PC-9 (cell line): ENCODE measurements at regions not wholly inside any gene's neighbourhood (a gene's known extent, or its start where the extent isn't known, plus 50 kb on each side); places are given as distances from the start of the nearest gene placed in this dataset.

Experiments used
- BruUV-seq: library from RNA; stranded (reverse); fragments of 400-500 nt; replicated peaks from 2 replicates; lab custom pipeline; 2021; lab: Mats Ljungman, UMichigan
- CTCF ChIA-PET: fragments of 300-600 bp; sonication (Branson Sonifier 250); formaldehyde crosslinking; loops from one replicate; lab custom pipeline; 2022; ENCODE audit warnings: antibody characterized with exemption; lab: Charles Lee
- POLR2A ChIA-PET: fragments of 300-600 bp; sonication (Branson Sonifier 250); formaldehyde crosslinking; loops from one replicate; lab custom pipeline; 2022; ENCODE audit warnings: antibody characterized with exemption; ENCODE audit not compliant: unreplicated experiment; lab: Charles Lee
- DNase-seq, 2 experiments: peaks; one replicate each; pipeline versions ENCODE4 v3.0.0 to v3.0.0-alpha.2; 2015 to 2022; ENCODE audit warnings: mixed read lengths in 1 of 2
- H2AFZ ChIP-seq: fragments of 200-600 bp; sonication (generic); 2 replicates; pipeline ENCODE4 v1.8.1; 2017; ENCODE audit warnings: antibody characterized with exemption
- H3F3A ChIP-seq: fragments of 200-600 bp; sonication (generic); 2 replicates; pipeline ENCODE4 v1.8.1; 2017; ENCODE audit warnings: antibody characterized with exemption, mild to moderate bottlenecking, low read depth; ENCODE audit not compliant: insufficient read depth
- H3K27ac ChIP-seq: fragments of 200-600 bp; sonication (generic); 2 replicates; pipeline ENCODE4 v1.6.1; 2016; ENCODE audit warnings: mixed run types
- H3K27me3 ChIP-seq: fragments of 200-600 bp; sonication (generic); 2 replicates; pipeline ENCODE4 v1.6.1; 2016; ENCODE audit warnings: low read depth, mixed run types; ENCODE audit not compliant: insufficient read depth
- H3K36me3 ChIP-seq: fragments of 200-600 bp; sonication (generic); 2 replicates; pipeline ENCODE4 v1.6.1; 2016; ENCODE audit warnings: low read depth, mixed run types
- H3K4me1 ChIP-seq: fragments of 200-600 bp; sonication (generic); replicated peaks from 2 replicates; pipeline ENCODE4 v1.6.1; 2016; ENCODE audit warnings: mixed run types; ENCODE audit not compliant: insufficient read depth
- H3K4me2 ChIP-seq: fragments of 200-600 bp; sonication (generic); 2 replicates; pipeline ENCODE4 v1.6.1; 2017; ENCODE audit warnings: mixed run types
- H3K4me3 ChIP-seq: fragments of 200-600 bp; sonication (generic); 2 replicates; pipeline ENCODE4 v1.6.1; 2016; ENCODE audit warnings: mixed run types
- H3K79me2 ChIP-seq: fragments of 200-600 bp; sonication (generic); 2 replicates; pipeline ENCODE4 v1.6.1; 2017; ENCODE audit warnings: low read depth, mixed run types
- H3K9me2 ChIP-seq: fragments of 200-600 bp; sonication (generic); 2 replicates; pipeline ENCODE4 v1.8.1; 2017; ENCODE audit warnings: mild to moderate bottlenecking; ENCODE audit not compliant: insufficient read depth
- H3K9me3 ChIP-seq: fragments of 200-600 bp; sonication (generic); 2 replicates; pipeline ENCODE4 v1.8.1; 2016; ENCODE audit warnings: low read depth; ENCODE audit not compliant: insufficient read depth
- H4K20me1 ChIP-seq: fragments of 200-600 bp; sonication (generic); 2 replicates; pipeline ENCODE4 v1.8.1; 2017; ENCODE audit not compliant: insufficient read depth
- EZH2 ChIP-seq: fragments of 200-600 bp; sonication (generic); IDR thresholded peaks from 2 replicates; pipeline ENCODE4 v1.8.0; 2017; ENCODE audit warnings: antibody characterized with exemption, low read depth
- intact Hi-C: fragments of 100-400 bp; cut with micrococcal nuclease; formaldehyde crosslinking; loops from one replicate; pipeline ENCODE4 v1.10.0; 2022; ENCODE audit not compliant: unreplicated experiment
- TF ChIP-seq, protein P1 (sequence below): fragments of 200-600 bp; sonication (generic); conservative IDR thresholded peaks from 2 replicates; pipeline ENCODE4 v1.6.1; 2017; ENCODE audit warnings: mixed run types, antibody characterized with exemption, mild to moderate bottlenecking, moderate library complexity

DNA sequence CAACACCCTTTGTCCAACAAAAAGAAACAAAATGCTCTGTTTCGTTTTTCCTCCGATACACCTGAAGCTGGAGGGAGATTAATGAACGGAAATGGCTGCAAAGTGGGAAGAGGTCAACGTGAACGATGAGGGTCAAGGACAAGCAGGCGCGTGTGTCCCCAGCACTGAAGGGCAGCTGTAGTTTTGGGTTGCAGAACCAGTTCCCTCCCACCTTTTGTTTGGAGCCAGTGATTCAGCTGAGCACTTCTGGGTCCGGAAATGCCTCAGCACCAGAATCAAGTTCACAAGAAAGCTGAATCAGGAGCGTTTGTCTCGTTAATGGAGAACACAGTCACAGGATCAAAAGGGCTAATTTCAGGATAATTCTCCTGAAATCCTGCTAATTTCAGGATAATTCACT lies 51.1 kb upstream of the PWP1 start:
- Histone ChIP-seq H3K9me3 (peaks cover 5% of the 10 kb centered on the region; the same call in 1 of the 2 replicates), H3K4me3 (no peak overlapping the region), H3F3A (no peaks in the 10 kb centered on the region), H2AFZ (no peak overlapping the region), H3K27ac (no peak overlapping the region), H3K36me3 (0 out of 2 replicates have a peak, but pooled peaks cover 9% of the 10 kb centered on the region), H3K4me1 (peaks cover 10% of the 10 kb centered on the region; the same call in 1 of the 2 replicates), H4K20me1 (no peaks in the 10 kb centered on the region), H3K9me2 (no peaks in the 10 kb centered on the region), H3K4me2 (no peak overlapping the region), H3K27me3 (no peaks in the 10 kb centered on the region), H3K79me2 (no peaks in the 10 kb centered on the region)
- TF ChIP-seq EZH2 = no peak
- TF ChIP-seq, protein P1, sequence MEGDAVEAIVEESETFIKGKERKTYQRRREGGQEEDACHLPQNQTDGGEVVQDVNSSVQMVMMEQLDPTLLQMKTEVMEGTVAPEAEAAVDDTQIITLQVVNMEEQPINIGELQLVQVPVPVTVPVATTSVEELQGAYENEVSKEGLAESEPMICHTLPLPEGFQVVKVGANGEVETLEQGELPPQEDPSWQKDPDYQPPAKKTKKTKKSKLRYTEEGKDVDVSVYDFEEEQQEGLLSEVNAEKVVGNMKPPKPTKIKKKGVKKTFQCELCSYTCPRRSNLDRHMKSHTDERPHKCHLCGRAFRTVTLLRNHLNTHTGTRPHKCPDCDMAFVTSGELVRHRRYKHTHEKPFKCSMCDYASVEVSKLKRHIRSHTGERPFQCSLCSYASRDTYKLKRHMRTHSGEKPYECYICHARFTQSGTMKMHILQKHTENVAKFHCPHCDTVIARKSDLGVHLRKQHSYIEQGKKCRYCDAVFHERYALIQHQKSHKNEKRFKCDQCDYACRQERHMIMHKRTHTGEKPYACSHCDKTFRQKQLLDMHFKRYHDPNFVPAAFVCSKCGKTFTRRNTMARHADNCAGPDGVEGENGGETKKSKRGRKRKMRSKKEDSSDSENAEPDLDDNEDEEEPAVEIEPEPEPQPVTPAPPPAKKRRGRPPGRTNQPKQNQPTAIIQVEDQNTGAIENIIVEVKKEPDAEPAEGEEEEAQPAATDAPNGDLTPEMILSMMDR = no peak
- no TSS peak for BruUV-seq
- no peak for DNase-seq
- ChIA-PET CTCF (no interaction called here), POLR2A (no interaction called here)
- intact Hi-C loops = no loop called here

DNA sequence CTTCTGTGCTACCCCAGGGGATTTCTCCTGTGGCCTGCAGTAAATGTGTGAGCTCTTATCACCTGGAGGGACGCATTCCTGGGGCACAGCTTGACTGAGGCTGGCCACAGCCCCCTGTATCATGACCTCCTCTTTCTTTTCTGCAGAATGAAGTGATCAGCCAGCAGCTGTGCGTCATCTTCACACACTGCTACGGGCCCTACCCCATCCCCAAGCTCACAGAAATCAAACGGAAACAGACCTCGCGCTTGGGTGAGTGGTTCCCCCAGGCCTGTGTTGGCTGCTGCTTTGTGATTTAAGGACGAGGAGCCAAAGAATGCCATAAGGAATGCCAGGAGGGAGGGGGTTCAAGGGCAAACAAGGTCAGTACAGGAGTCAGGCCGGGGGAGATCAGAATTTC lies 50.5 kb upstream of the PWP1 start:
- H3K4me3 ChIP-seq = no peak overlapping the region
- H3F3A ChIP-seq = no peaks in the 10 kb centered on the region
- H3K4me2 ChIP-seq = no peak overlapping the region
- peaks cover 10% of the 10 kb centered on the region; the same call in 1 of the 2 replicates for H3K4me1 ChIP-seq
- 0 out of 2 replicates have a peak, but pooled peaks cover 9% of the 10 kb centered on the region for H3K36me3 ChIP-seq
- no peaks in the 10 kb centered on the region for H3K79me2 ChIP-seq
- DNase-seq = no peak
- H4K20me1 ChIP-seq = no peaks in the 10 kb centered on the region
- intact Hi-C loops = no loop called here
- no peak overlapping the region for H3K27ac ChIP-seq
- no peaks in the 10 kb centered on the region for H3K27me3 ChIP-seq
- no peaks in the 10 kb centered on the region for H3K9me2 ChIP-seq
- CTCF ChIA-PET = no interaction called here
- TF ChIP-seq, protein P1 = no peak
- no peak for TF ChIP-seq EZH2
- POLR2A ChIA-PET = no interaction called here
- H3K9me3 ChIP-seq = peaks cover 5% of the 10 kb centered on the region; the same call in 1 of the 2 replicates
- no TSS peak for BruUV-seq
- no peak overlapping the region for H2AFZ ChIP-seq
